Nephron progenitor cell (in vitro differentiated cells): ENCODE measurements at regions not wholly inside any gene's neighbourhood (a gene's known extent, or its start where the extent isn't known, plus 50 kb on each side); places are given as distances from the start of the nearest gene placed in this dataset.

Source experiments
- DNase-seq: peaks from one replicate; pipeline ENCODE4 v3.0.0; 2021
- H3K27ac Mint-ChIP-seq: 2 replicates; pipeline ENCODE4 v1.8.0; 2021; ENCODE audit warnings: mild to moderate bottlenecking, moderate library complexity, mixed read lengths
- H3K27me3 Mint-ChIP-seq: 2 replicates; pipeline ENCODE4 v1.8.0; 2021; ENCODE audit warnings: mild to moderate bottlenecking, low read depth, mixed read lengths; ENCODE audit not compliant: poor library complexity
- H3K36me3 Mint-ChIP-seq: 2 replicates; pipeline ENCODE4 v1.8.0; 2021; ENCODE audit warnings: low read depth, mixed read lengths
- H3K4me1 Mint-ChIP-seq: 2 replicates; pipeline ENCODE4 v1.8.0; 2021; ENCODE audit warnings: mixed read lengths
- H3K4me3 Mint-ChIP-seq: 2 replicates; pipeline ENCODE4 v1.8.0; 2021; ENCODE audit warnings: mild to moderate bottlenecking, moderate library complexity, mixed read lengths
- H3K9me3 Mint-ChIP-seq: 2 replicates; pipeline ENCODE4 v1.8.0; 2021; ENCODE audit warnings: mild to moderate bottlenecking, moderate library complexity, mixed read lengths
- CTCF ChIP-seq: fragments of 200-600 bp; sonication (generic); IDR thresholded peaks from 2 replicates; pipeline ENCODE4 v1.5.0; 2021; ENCODE audit warnings: antibody characterized with exemption

- H3K27ac Mint-ChIP-seq, result no peak overlapping the region
- DNase-seq, result no peak
- TF ChIP-seq CTCF, result no peak
These were observed 84.3 kb upstream of the SLC1A3 start for GRCh38 chr5:36521838-36522745.

GRCh38 chr5:36522746-36523065, 83.7 kb upstream of the SLC1A3 start:
- Mint-ChIP-seq H3K27ac (no peak overlapping the region), H3K4me1 (peaks cover 4% of the 10 kb centered on the region), H3K27me3 (peaks cover 3% of the 10 kb centered on the region), H3K36me3 (no peaks in the 10 kb centered on the region), H3K9me3 (no peaks in the 10 kb centered on the region), H3K4me3 (no peak overlapping the region)
- no peak for TF ChIP-seq CTCF
- DNase-seq, result no peak

More at GRCh38 chr5:36521838-36522745, 84.3 kb upstream of the SLC1A3 start:
- H3K36me3 Mint-ChIP-seq, result no peaks in the 10 kb centered on the region
- peaks cover 4% of the 10 kb centered on the region for H3K4me1 Mint-ChIP-seq
- H3K27me3 Mint-ChIP-seq, result peaks cover 3% of the 10 kb centered on the region
- no peaks in the 10 kb centered on the region for H3K9me3 Mint-ChIP-seq
- H3K4me3 Mint-ChIP-seq, result no peak overlapping the region

- Mint-ChIP-seq H3K27ac (no peak overlapping the region), H3K36me3 (no peaks in the 10 kb centered on the region), H3K9me3 (no peaks in the 10 kb centered on the region), H3K27me3 (peaks cover 3% of the 10 kb centered on the region), H3K4me3 (no peak overlapping the region), H3K4me1 (peaks cover 4% of the 10 kb centered on the region)
- no peak for DNase-seq
- no peak for TF ChIP-seq CTCF
These were observed 83.0 kb upstream of the SLC1A3 start for GRCh38 chr5:36523450-36523849.

- no peaks in the 10 kb centered on the region for H3K9me3 Mint-ChIP-seq
- H3K36me3 Mint-ChIP-seq, result no peaks in the 10 kb centered on the region
- DNase-seq, result no peak
- H3K4me3 Mint-ChIP-seq, result no peak overlapping the region
- no peak for TF ChIP-seq CTCF
- H3K4me1 Mint-ChIP-seq, result peaks cover 4% of the 10 kb centered on the region
- H3K27me3 Mint-ChIP-seq, result peaks cover 3% of the 10 kb centered on the region
- no peak overlapping the region for H3K27ac Mint-ChIP-seq
These were observed 82.5 kb upstream of the SLC1A3 start for GRCh38 chr5:36523926-36524325.

GRCh38 chr5:36526537-36526936, 79.9 kb upstream of the SLC1A3 start:
- no peak for TF ChIP-seq CTCF
- Mint-ChIP-seq H3K27me3 (no peaks in the 10 kb centered on the region), H3K4me3 (no peak overlapping the region), H3K36me3 (no peaks in the 10 kb centered on the region), H3K4me1 (peaks cover 4% of the 10 kb centered on the region), H3K27ac (no peak overlapping the region), H3K9me3 (no peaks in the 10 kb centered on the region)
- DNase-seq, result no peak

- Mint-ChIP-seq H3K36me3 (no peaks in the 10 kb centered on the region), H3K27me3 (no peaks in the 10 kb centered on the region), H3K27ac (no peak overlapping the region), H3K4me3 (no peak overlapping the region), H3K4me1 (no peaks in the 10 kb centered on the region), H3K9me3 (no peaks in the 10 kb centered on the region)
- no peak for TF ChIP-seq CTCF
- DNase-seq, result no peak
These were observed 77.8 kb upstream of the SLC1A3 start for GRCh38 chr5:36528588-36528987.
